ENCODE measurements at regions not wholly inside any gene's neighbourhood (a gene's known extent, or its start where the extent isn't known, plus 50 kb on each side); places are given as distances from the start of the nearest gene placed in this dataset.

DNA sequence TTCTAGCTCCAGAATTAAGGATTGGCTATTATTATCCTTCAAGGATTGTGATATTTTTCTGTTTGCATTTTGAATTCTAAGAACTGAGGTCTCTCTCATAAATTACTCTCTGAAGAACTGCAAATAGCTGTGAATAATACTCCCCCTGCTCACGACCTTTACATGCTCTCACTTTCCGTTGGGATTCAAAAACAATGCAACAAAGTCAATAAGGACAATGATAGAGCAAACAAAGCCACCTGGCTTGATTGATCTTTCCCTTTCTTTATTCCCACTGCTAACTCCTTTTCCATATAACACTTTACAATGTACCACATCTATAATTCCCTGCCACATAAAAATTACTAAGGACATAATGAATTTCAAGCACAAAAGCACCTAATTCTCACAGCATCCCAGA, 523.0 kb upstream of the CA10 start:
- Mint-ChIP-seq H3K36me3 (no peaks in the 10 kb centered on the region), H3K4me3 (no peak overlapping the region), H3K4me1 (no peaks in the 10 kb centered on the region), H3K9me3 (peaks cover 26% of the 10 kb centered on the region), H3K27me3 (ENCODE audit: low read depth) (peaks cover 8% of the 10 kb centered on the region), H3K27ac (no peak overlapping the region)
- DNase-seq (ENCODE audit: low spot score in 2 of 2, unreplicated experiment in 2 of 2), result no peak
- TF ChIP-seq, protein P1, sequence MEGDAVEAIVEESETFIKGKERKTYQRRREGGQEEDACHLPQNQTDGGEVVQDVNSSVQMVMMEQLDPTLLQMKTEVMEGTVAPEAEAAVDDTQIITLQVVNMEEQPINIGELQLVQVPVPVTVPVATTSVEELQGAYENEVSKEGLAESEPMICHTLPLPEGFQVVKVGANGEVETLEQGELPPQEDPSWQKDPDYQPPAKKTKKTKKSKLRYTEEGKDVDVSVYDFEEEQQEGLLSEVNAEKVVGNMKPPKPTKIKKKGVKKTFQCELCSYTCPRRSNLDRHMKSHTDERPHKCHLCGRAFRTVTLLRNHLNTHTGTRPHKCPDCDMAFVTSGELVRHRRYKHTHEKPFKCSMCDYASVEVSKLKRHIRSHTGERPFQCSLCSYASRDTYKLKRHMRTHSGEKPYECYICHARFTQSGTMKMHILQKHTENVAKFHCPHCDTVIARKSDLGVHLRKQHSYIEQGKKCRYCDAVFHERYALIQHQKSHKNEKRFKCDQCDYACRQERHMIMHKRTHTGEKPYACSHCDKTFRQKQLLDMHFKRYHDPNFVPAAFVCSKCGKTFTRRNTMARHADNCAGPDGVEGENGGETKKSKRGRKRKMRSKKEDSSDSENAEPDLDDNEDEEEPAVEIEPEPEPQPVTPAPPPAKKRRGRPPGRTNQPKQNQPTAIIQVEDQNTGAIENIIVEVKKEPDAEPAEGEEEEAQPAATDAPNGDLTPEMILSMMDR (IDR thresholded peaks at IDR 0.05; ENCODE audit: unreplicated experiment), result no peak

DNA sequence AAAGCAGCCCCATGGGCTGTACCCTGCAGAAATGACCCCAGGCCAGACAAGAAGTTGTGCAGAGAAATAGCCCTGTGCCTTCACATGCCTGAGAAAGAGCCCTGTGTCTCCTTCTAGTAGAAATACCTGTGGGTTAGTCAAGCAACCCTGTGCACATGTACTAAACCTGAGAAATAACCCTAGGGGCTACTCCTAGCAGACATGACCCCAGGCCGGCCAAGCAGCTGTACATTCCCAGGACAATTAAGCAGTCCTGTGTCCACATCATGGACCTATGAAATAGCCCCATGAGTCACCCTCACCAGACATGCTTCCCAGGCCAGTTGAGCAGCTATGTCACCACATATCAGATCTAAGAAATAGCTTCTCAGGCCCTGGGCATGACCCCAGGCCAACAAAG, 519.7 kb upstream of the CA10 start:
- DNase-seq (ENCODE audit: low spot score in 2 of 2, unreplicated experiment in 2 of 2), result no peak
- Mint-ChIP-seq H3K4me3 (no peak overlapping the region), H3K27me3 (ENCODE audit: low read depth) (no peaks in the 10 kb centered on the region), H3K4me1 (no peaks in the 10 kb centered on the region), H3K27ac (no peak overlapping the region), H3K36me3 (no peaks in the 10 kb centered on the region), H3K9me3 (peaks cover 29% of the 10 kb centered on the region)
- TF ChIP-seq, protein P1 (IDR thresholded peaks at IDR 0.05; ENCODE audit: unreplicated experiment), result no peak

DNA sequence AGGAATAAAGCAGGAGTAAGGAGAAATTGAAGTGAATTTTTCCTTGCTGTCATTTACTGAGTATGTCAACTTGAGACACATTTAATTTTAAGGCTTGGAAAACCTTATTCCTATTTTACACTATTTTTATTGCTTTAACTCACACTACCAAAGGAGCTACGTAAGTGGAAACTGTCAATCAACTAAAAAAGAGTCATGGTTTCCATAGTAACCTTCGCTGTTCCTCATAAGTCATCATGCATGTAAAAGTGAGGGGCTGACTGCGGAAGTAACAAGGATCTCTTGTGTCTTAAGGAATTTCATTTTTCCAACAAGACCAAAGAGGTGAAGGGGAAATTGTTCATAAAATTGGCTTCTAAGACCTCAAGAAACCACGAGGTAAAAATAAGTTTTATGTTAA, 516.2 kb upstream of the CA10 start:
- H3K36me3 Mint-ChIP-seq, result no peaks in the 10 kb centered on the region
- H3K9me3 Mint-ChIP-seq, result peaks cover 20% of the 10 kb centered on the region
- TF ChIP-seq, protein P1 (IDR thresholded peaks at IDR 0.05; ENCODE audit: unreplicated experiment), result no peak
- no peak overlapping the region for H3K4me3 Mint-ChIP-seq
- no peak for DNase-seq (ENCODE audit: low spot score in 2 of 2, unreplicated experiment in 2 of 2)
- no peaks in the 10 kb centered on the region for H3K4me1 Mint-ChIP-seq
- no peak overlapping the region for H3K27ac Mint-ChIP-seq
- no peaks in the 10 kb centered on the region for H3K27me3 Mint-ChIP-seq (ENCODE audit: low read depth)

DNA sequence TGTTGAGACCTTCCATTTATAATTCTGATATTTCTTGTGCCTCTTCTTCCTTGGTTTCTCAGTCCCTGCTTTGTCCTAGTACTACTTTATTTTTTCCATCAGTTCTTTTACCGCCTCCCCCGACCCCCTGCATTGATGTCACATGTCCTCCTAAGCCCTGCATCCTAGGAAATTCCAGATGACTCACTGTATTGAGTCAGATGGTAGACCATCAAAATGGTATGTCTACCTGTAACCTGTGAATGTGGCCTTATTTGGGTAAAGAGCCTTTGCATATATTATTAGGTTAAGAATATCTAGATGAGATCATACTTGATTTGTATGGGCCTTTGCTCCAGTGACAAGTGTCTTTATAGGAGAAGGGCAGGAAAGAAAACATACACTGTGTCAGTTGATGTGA, 515.3 kb upstream of the CA10 start:
- Mint-ChIP-seq H3K4me3 (no peak overlapping the region), H3K4me1 (no peaks in the 10 kb centered on the region), H3K36me3 (no peaks in the 10 kb centered on the region), H3K27ac (no peak overlapping the region), H3K9me3 (peaks cover 19% of the 10 kb centered on the region), H3K27me3 (ENCODE audit: low read depth) (no peaks in the 10 kb centered on the region)
- TF ChIP-seq, protein P1 (IDR thresholded peaks at IDR 0.05; ENCODE audit: unreplicated experiment), result no peak
- DNase-seq (ENCODE audit: low spot score in 2 of 2, unreplicated experiment in 2 of 2), result no peak

DNA sequence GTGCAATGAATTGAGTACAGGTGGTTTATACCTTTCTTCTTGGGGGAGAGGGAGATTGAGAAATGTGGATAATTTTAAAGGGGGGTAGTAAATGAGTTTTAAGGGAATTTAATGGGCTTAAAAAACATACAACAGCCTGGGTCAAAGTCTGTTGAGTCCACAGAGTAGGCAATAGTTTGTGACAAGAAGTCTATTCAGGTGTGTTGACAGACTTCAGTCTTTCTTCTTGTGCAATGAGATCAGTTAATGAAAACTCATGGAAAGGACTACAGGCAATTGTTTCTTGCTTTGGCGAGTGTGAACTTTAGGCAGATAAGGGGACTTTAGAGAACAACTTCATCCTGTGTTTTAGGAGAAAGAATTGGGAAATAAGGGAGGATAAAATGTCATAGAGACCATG, 507.8 kb upstream of the CA10 start:
- H3K4me1 Mint-ChIP-seq, result no peaks in the 10 kb centered on the region
- H3K9me3 Mint-ChIP-seq, result peaks cover 29% of the 10 kb centered on the region
- TF ChIP-seq, protein P1 (IDR thresholded peaks at IDR 0.05; ENCODE audit: unreplicated experiment), result no peak
- DNase-seq (ENCODE audit: low spot score in 2 of 2, unreplicated experiment in 2 of 2), result no peak
- H3K27me3 Mint-ChIP-seq (ENCODE audit: low read depth), result no peaks in the 10 kb centered on the region
- H3K27ac Mint-ChIP-seq, result no peak overlapping the region
- H3K36me3 Mint-ChIP-seq, result no peaks in the 10 kb centered on the region
- no peak overlapping the region for H3K4me3 Mint-ChIP-seq

DNA sequence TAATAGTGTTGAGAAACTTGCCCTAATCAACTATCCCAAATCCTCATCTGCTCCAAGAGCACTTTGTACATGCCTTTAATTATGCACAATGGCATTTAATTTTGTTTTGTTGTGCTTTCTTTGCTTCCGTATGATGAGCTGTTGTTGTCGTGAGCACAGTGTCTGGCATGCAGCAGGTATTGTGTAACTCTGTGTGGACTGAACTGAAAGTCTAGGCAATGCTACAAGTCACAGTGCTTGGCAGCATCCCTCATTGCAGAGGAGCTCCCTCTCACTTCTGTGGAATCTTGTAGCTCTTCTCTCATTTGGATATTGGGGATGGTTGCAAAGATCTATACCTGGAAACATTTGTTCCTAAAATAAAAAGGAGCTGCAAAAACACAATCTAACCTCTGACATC, 502.2 kb upstream of the CA10 start:
- Mint-ChIP-seq H3K27me3 (ENCODE audit: low read depth) (no peaks in the 10 kb centered on the region), H3K9me3 (no peaks in the 10 kb centered on the region), H3K27ac (no peak overlapping the region), H3K4me1 (no peaks in the 10 kb centered on the region), H3K4me3 (no peak overlapping the region), H3K36me3 (no peaks in the 10 kb centered on the region)
- DNase-seq (ENCODE audit: low spot score in 2 of 2, unreplicated experiment in 2 of 2), result no peak
- TF ChIP-seq, protein P1 (IDR thresholded peaks at IDR 0.05; ENCODE audit: unreplicated experiment), result no peak

Measured in mesothelial cell of epicardium (in vitro differentiated cells).